Hippocampal formation (tissue), 2 donors: ENCODE measurements at regions not wholly inside any gene's neighbourhood (a gene's known extent, or its start where the extent isn't known, plus 50 kb on each side); places are given as distances from the start of the nearest gene placed in this dataset.
A peak's percentile ranks its signal among the peaks of the same experiment; 100 is the strongest.

Source experiments
- DNase-seq, 2 donors: peaks; one replicate each; lab custom pipeline; 2025; lab: John Stamatoyannopoulos, UW

GRCh38 chr2:5915881-5916310 lies 223.7 kb downstream of the SOX11 start:
- no peak for DNase-seq

DNA sequence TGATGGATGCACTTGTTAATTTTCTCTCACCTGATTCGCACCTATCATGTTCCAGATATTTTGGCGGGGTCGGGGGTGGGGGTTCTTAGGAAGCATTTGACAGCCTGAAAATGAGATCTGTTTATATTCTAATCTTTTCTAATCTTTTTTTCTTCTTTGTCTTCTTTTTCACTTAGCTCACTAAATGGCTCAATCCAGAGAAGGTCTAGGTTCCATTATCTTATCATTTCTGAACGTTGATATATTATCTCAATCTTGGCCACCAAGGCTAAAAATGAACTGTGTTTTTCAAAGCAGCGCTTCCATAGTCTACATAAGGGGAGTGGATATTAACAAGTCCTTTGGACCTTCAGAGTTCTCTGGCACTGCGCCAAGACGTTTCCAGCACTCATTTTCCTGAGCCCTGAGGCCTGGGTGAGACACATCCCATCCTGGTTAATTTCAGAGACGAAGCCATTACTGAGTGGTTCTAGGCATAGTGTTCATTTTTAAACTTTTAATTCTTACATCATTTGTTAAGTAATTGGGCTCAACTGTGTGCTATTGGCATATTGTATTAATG lies 229.0 kb downstream of the SOX11 start:
- DNase-seq: no peak

DNA sequence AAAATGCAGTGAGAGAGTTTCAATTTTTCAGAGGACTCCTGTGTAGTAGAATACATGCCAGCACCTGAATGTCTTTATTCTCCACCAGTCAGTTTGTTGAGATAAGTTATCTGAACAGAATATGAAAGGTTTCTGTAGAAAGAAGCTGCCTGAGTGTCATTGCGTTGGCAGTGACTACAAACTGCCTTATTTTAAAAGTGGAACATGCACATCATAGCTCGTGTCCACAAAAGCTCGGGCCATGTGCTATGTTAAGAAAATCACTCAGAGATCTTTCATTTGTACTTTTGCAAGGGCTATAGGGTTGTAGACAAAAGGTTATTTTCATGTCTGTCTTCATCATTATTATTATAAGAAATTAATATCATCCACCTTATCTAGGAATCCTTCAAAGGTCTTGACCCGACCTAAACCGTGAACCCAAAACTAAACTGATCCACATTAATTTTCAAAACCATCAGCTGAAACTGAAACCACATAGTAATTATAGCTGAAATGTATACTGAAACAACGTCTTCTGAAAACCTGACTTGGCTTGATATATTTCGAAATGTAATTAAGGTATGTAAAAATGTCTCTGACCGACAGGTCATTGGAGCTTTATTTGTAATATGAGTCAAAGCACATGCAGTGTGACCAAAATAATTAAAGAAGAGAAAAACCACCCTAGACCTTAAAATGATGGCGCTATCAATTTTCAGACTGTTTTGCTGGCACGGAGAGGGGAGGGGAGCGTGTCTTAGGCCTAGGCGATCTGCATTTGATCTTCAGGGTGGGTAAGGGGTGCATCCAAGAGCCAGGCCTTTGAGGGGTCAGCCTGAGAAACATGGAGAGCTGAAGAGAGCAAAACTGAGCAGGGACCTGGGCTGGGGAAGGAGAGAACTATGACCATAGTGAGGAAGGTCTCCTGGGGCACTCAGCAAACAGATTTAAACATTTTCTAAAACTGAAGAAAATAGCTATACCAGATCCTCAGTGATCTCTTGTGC lies 232.1 kb downstream of the SOX11 start:
- DNase-seq: no peak

GRCh38 chr2:5925604-5926003 lies 233.4 kb downstream of the SOX11 start:
- peak in 1 of 2 donors; percentile 24 for DNase-seq

- DNase-seq: no peak
These were observed 234.8 kb downstream of the SOX11 start for GRCh38 chr2:5926871-5927512.

GRCh38 chr2:5932556-5933469 lies 240.6 kb downstream of the SOX11 start:
- DNase-seq: peak; percentile 80 to 84

- DNase-seq: peak in 1 of 2 donors; percentile 45
These were observed 241.5 kb downstream of the SOX11 start for GRCh38 chr2:5933669-5934068.

GRCh38 chr2:5937321-5937720 lies 245.1 kb downstream of the SOX11 start:
- no peak for DNase-seq

GRCh38 chr2:5937851-5938565 lies 245.8 kb downstream of the SOX11 start:
- DNase-seq: no peak

- no peak for DNase-seq
These were observed 246.3 kb downstream of the SOX11 start for GRCh38 chr2:5938566-5938896.

- no peak for DNase-seq
These were observed 247.4 kb downstream of the SOX11 start for GRCh38 chr2:5939553-5939952.

DNA sequence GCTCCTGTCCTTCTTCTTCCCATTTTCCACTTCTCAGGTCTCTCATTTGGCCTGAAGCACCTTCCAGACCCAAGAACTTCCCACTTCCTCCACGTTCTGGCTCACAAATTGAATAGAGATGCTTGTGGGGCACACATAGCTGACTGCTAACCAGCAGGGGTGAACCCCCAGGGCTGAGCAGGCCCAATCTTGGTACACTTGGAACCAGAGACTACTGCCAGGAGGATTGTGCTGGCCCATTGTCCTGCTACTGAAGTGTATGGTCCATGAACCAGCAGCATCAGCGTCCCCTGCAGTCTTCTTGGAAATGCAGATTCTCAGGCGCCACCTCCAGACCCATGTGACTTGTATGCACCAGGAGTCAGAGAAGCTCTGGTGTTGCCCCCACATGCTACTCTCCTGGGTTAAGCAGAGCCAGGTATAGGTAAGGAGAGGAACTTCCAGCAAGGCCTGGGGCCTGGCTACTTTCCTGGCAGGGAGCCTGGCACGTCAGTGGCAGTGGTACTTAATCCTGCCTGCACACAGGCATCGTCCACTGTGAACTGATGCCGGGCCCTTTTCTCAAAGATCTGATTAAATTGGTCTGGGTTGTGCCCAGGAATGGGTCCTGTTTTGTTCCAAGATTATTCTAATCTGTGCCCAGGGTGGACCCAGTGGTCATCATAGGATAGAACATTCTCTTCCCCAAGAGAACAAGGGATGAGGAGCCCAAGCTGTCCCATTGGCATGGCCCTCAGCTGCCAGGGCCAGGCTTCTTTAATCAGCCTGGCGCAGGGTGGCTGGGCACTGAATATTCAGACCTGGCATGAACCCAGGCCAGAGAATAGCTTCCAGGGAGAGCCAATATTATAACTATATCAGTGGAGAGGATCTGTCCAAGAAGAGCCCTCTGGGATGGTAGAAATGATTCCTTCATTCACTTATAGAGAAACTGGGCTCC lies 248.7 kb downstream of the SOX11 start:
- no peak for DNase-seq

GRCh38 chr2:5942204-5942603 lies 250.0 kb downstream of the SOX11 start:
- no peak for DNase-seq

GRCh38 chr2:5945742-5946141 lies 253.6 kb downstream of the SOX11 start:
- DNase-seq: no peak

- no peak for DNase-seq
These were observed 254.3 kb downstream of the SOX11 start for GRCh38 chr2:5946225-5947115.

GRCh38 chr2:5950736-5951135 lies 258.6 kb downstream of the SOX11 start:
- DNase-seq: no peak

- DNase-seq: no peak
These were observed 259.3 kb downstream of the SOX11 start for GRCh38 chr2:5951471-5951870.

GRCh38 chr2:5953525-5953924 lies 261.3 kb downstream of the SOX11 start:
- DNase-seq: no peak

GRCh38 chr2:5954509-5954908 lies 262.3 kb downstream of the SOX11 start:
- DNase-seq: no peak
